GM23248 (cell line): ENCODE measurements at regions not wholly inside any gene's neighbourhood (a gene's known extent, or its start where the extent isn't known, plus 50 kb on each side); places are given as distances from the start of the nearest gene placed in this dataset.

Experiments
- EZH2 ChIP-seq: fragments of 200-600 bp; sonication (generic); IDR thresholded peaks from 2 replicates; pipeline ENCODE4 v1.6.1; 2018; ENCODE audit warnings: antibody characterized with exemption, mild to moderate bottlenecking; ENCODE audit not compliant: insufficient read depth, poor library complexity, severe bottlenecking
- EZH2phosphoT487 ChIP-seq: fragments of 200-600 bp; sonication (generic); IDR thresholded peaks from 2 replicates; pipeline ENCODE4 v1.6.1; 2018; ENCODE audit warnings: antibody characterized with exemption, moderate library complexity, mild to moderate bottlenecking, low read depth; ENCODE audit not compliant: insufficient read depth

GRCh38 chr3:99543796-99544195 is 94.6 kb upstream of the COL8A1 start:
- TF ChIP-seq EZH2 (no peak), EZH2phosphoT487 (no peak)
